ENCODE measurements at regions not wholly inside any gene's neighbourhood (a gene's known extent, or its start where the extent isn't known, plus 50 kb on each side); places are given as distances from the start of the nearest gene placed in this dataset.
A peak's percentile ranks its signal among the peaks of the same experiment; 100 is the strongest.
"Not testable (repeated sequence)": the region's sequence is repeated elsewhere in the genome, so short reads cannot be mapped to it uniquely, and the experiment has no call there.

DNA sequence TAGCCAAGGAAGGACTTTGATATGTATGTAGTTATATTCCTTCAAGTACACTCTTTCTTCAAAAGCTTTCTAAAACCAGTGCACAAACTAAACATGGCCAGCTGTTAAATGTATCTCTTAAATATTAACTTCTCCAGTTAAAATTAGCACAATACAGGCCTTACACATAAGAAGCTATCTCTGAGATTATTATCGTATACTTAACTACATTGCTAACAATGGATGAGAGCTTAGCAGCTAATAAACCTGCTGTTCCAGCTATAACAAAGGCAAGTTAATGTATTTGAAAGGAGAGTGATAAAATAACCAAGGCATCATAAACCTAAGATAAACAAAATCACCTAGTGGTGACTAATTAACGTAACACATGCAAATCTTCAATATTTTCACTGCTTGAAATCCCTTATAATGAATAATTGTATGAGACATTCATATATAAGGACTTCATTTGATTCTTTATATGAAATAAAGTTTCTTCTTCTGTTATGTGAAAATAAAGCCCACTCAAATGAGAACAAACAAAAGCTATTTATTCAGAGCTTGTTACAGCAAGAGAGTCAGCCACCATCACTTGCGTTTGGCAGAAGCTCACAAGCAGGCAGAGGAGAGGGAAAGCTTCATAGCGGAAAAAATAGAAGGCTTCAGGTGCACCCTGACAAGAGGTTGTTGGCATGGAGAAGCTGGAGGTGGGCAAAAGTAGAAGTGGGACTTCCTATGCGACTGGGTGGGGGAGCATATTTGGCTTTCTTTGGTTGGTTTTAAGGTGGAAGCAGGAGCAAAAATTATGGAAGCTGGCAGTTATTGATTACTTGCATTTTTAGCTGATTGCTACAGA lies 274.1 kb upstream of the CHRM3 start:
- DNase-seq (ENCODE audit: low read depth, low spot score): no peak

DNA sequence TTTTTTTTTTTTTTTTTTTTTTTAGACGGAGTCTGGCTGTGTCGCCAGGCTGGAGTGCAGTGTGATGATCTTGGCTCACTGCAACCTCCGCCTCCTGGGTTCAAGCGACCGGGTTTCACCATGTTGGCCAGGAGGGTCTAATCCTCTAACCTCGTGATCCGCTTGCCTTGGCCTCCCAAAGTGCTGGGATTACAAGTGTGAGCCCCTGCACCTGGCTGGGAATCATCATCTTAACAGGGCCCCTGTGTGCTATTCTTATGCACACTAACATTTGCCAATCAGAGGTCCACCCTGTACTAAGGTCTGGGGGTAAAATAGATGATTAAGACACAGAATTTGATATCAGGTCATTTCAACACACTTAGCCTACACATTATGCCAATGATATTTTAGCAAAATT lies 278.7 kb upstream of the CHRM3 start:
- DNase-seq (ENCODE audit: low read depth, low spot score): no peak

DNA sequence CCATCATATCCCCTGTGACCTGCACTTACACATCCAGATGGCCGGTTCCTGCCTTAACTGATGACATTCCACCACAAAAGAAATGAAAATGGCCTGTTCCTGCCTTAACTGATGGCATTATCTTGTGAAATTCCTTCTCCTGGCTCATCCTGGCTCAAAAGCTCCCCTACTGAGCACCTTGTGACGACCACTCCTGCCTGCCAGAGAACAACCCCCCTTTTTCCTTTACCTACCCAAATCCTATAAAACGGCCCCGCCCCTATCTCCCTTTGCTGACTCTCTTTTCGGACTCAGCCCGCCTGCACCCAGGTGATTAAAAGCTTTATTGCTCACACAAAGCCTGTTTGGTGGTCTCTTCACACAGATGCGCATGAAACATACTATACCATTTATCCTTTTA lies 279.7 kb upstream of the CHRM3 start:
- not testable (repeated sequence) for DNase-seq (ENCODE audit: low read depth, low spot score)

DNA sequence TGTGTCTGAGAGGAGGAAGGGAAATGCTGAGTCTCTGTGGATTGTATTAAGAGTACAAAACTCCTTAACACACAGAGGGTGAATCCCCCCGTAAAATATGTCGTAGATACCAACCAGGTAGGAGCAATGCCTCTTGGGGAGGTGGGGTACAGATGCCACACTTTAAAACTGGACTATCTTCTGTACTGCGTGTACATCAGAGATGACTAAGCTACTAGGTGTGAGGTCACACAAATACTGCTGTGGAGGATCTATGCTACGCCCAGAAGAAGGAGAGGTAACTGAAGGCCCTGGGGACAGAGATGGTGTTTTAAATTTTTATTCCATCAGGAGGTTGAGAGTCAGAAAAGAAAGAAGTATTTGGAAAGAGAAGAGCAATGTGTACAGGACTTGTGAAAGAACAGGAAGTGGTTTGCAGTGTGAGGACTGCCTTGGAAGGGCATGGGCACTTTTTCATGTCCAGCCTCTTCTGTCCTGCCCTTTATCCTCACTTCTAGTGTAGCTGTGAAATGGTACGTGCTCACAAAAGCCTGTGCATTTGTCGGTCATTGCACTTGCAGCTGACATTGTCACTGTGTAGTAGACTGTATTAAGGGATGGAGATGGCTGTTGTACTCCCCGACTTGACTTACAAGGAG lies 287.8 kb upstream of the CHRM3 start:
- no peak for DNase-seq (ENCODE audit: low read depth, low spot score)

DNA sequence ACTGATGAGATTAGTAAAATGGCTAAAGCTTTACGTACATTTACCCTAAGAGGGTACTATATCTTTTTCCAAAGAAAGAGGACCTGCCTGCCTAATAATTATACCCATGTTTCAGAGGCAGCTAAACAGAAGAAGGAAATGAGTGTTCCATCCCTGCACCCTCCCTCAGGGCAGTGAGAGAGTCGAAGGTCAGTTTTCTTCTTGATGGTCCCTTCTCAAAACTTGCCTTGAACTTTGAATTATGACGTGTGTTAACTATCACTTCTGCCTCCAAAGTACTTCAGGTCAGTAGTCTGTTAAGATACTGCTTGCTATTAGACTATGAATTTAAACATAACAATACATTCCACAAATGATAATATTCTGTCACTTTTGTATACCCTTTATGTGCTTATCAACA lies 294.8 kb upstream of the CHRM3 start:
- DNase-seq (ENCODE audit: low read depth, low spot score): no peak

DNA sequence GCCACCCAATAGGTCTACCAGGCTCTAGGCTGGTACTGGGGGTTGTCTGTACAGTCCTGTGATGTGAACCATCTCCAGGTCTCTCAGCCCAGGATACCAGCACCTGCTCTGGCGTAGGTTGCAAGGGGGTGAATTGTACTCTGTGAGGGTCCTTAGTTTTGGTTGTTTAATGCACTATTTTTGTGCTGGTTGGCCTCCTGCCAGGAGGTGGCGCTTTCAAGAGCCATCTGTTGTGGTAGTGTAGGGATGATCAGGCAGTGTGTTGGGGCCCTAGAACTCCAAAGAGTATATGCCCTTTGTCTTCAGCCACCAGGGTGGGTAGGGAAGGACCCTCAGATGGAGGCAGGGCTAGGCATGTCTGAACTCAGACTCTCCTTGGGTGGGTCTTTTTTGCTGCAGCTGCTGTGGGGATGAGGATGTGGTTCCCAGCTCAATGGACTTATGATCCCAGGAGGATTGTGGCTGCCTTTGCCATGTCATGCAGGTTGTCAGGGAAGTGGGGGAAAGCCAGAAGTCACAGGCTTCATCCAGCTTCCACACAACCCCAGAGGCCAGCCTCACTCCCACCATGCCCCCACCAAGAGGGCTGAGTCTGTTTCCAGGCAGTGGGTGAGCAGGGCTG lies 301.8 kb upstream of the CHRM3 start:
- DNase-seq (ENCODE audit: low read depth, low spot score): no peak

DNA sequence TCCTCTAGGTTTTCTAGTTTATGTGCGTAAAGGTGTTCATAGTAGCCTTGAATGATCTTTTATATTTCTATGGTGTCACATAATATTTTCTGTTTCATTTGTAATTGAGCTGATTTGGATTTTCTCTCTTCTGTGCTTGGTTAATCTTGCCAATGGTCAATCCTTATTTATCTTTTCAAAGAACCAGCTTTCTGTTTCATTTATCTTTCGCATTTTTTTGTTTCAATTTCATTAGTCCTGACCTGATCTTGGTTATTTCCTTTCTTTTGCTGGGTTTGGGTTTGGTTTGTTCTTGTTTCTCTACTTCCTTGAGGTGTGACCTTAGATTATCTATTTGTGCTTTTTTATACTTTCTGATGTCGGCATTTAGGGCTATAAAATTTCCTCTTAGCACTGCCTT lies 304.4 kb upstream of the CHRM3 start:
- not testable (repeated sequence) for DNase-seq (ENCODE audit: low read depth, low spot score)

DNA sequence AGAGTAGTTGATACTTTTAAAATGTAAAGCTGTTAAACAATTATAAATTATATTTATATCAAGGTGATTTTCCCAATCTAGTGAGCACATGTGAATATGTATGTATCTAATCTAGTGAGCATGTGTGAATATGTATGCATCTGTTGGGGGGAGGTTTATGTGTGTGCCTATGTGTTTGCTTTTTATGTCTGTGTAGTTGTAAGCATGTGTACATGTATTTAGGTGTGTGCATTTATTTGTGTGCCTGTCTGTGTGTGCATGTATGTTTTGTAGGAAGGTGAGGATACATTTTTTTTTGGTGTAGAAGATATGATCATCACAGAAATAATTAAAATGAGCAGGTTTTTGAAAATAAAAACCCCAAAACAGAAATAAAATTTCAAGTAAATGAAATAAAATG lies 318.9 kb upstream of the CHRM3 start:
- DNase-seq (ENCODE audit: low read depth, low spot score): no peak

DNA sequence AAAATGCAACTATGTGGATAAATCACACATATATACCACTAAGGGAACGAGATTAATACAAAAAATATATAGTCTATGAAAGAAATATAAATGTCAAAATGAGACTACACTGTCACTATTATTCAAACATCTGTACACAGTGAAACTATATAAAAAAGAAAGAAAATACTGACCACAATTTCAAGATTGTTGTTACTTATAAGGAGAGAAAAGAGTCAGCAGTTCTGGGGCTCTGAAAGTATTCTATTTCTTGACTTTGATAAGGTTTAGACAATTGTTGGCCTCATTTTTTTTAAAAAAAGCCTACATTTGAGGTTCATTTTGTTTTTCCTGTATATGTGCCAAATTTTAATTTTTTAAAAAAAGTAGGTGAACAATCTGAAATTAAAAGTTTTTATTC lies 319.3 kb upstream of the CHRM3 start:
- DNase-seq (ENCODE audit: low read depth, low spot score): no peak

DNA sequence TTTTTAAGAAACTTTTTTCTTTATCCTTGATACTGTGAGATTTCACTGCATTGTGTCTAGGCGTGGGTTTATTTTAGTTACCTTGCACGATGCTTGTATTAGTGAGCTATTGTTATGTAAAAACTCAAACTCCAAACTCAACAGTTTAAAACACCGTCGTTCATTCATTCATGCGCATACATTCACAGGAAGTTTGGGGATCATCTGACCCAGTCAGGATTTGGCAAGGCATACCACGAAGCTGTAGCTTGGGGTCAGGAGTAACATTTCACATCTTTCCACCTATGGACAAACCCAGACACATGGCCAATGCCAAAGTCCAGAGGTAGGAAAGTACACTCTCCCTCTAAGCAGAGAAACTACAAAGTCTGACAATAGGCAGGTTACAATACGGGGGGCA lies 324.6 kb upstream of the CHRM3 start:
- no peak for DNase-seq (ENCODE audit: low read depth, low spot score)

DNA sequence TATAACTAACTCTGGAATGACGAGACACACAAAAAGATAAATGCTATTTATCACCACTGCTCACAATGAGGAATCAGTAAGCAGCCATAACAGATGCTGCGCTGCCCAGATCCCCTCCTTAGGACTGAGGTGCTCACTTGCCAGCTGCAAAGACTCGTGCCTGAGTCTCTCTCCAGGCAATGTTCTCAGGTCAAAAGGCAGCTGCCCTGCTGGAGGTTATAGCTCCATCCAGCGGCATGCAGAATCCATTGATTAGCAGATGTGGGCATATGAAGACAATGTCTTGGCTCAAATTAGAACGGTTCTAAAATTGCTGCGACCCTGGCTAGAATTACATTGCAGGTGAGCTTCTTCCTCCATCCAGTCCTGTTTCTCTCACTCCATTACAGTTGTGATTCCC lies 328.2 kb upstream of the CHRM3 start:
- no peak for DNase-seq (ENCODE audit: low read depth, low spot score)

DNA sequence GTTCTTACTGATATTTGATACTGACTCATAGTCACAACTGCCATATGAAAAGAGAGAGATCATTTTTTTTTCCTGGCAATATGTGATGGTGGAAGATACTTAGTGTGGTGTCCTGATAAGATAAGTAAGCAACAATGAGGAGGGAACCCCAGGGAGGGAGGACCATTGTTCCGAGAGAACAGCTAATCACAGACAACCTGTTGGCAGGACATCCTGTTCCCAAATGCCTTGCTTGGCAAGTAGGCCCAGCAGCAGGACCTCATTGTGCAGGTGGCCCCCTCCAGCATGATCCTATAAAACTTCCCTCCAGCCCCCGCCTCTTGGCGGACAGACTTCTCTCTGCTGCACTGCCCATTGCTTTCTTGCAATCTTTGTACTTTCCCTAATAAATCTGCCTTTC lies 329.4 kb upstream of the CHRM3 start:
- DNase-seq (ENCODE audit: low read depth, low spot score): no peak

DNA sequence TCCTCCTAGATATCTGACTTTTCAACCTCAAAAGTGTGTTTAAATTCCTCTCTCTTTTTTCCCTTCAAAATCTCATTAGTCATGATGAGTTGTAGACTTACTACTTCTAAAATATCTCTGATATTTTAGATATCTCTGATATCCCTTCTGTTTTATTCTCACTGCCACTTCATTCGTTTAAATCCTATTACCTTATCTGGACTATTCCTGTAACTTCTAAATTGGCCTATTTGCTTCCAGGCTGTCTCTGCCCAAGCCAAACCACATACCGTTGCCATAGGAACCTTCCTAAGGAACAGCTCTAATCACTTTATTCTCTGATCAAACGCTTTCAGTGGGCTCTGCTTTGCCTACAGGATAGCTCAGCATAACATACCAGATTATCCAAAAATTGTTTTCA lies 333.1 kb upstream of the CHRM3 start:
- DNase-seq (ENCODE audit: low read depth, low spot score): peak; percentile 71

DNA sequence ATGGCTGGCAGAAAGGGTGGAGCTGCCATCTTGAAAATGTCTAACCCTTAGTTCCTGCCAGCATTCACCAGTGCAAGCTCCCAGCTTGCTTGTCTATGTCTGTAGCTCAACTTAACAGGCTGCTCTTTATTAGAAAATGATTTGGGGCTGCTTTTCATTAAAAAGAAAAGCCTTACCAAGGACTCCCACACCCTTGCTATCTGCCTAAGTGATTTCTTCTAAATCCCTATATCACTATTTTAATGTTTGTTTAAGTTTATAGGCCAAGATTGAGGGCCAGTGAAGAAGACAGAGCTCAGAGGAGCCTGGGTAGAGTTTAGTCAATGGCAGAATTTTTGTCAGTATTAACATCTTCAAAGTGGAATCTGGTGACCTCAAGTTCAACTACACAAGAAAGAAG lies 336.8 kb upstream of the CHRM3 start:
- no peak for DNase-seq (ENCODE audit: low read depth, low spot score)

DNA sequence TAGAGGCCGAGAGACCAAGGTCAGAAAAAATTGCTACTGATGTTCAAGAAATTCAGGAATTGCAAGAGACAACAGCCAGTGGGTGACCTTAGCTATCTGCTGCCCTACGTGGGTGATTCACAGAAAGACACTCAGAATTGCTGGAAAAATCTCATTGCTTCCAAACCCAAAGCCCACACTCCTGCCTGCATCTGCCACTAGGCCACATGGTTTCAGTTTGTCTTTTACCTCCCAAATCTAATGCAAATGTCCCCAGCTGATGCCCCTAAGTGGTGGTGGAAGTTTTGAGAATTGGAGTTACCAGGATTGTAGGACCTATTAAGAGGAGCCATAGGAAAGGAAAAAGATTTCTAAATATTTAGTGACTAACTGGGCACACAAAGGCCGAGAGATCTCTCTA lies 341.5 kb upstream of the CHRM3 start:
- DNase-seq (ENCODE audit: low read depth, low spot score): no peak

DNA sequence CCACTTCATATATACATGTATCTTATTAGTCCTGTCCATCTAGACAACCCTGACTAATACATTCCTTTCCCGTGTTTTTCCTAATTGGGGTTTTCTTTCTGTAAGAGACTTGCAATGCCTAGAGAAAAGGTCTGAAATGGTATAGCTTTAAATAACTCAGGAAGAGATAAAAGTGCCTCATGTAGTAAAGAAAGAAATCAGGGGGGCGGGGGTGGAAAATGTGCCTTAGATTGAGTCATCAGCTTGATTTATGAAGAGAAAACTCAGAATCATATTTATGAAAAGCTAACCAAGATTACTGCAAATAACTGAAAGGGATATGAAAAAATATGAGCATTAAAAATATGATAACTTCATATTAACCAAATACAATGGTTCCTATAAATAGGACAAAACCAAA lies 345.8 kb upstream of the CHRM3 start:
- no peak for DNase-seq (ENCODE audit: low read depth, low spot score)

DNA sequence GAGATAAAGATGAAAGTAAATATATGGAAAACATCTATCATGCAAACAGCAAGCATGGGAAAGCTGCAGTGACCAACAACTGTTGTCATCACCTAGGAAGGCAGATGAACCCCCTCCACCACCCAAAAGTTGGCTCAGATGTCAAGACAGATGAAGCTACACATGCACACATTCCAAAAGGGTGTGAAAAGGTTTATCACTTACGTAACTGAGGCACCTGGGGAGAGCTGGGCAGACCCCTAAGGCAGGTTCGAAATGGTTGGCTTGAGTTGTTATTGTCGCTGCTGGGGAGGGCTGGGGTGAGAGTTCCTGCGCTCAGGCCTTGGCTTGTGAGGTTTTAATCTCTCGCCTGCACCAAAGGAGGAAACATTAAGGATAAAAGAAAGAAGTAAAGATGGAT lies 355.1 kb upstream of the CHRM3 start:
- DNase-seq (ENCODE audit: low read depth, low spot score): no peak

DNA sequence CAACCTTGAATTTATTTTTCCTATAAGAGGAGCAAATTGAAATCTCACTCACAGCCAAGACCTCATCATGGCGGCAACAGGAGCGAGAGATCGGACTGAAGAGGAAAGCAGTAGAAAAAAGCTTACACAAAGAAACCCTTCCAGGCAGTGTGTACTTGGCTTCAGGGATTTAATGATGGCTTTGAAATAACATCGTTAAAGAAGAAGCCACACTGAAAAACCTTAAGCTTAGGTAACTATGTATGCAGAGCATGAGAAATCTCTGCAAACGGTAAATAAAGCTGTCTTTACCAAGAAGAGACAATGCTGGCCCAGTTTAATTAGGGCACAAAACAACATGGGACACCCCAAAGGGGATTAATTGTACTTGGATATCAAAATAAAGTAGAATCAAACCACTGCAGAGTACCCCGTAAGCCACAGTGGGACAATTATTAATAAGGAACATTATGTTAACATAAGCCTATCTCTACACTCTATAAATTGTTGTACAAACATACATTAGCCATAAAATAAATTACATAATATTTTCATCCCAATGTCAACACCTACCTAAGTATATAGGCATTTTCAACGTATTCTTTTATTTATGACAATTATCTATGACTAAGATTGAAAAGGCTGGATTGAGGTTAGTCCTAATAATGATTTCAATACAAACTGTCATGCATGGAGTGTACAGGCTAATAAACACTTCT lies 360.2 kb upstream of the CHRM3 start:
- no peak for DNase-seq (ENCODE audit: low read depth, low spot score)

DNA sequence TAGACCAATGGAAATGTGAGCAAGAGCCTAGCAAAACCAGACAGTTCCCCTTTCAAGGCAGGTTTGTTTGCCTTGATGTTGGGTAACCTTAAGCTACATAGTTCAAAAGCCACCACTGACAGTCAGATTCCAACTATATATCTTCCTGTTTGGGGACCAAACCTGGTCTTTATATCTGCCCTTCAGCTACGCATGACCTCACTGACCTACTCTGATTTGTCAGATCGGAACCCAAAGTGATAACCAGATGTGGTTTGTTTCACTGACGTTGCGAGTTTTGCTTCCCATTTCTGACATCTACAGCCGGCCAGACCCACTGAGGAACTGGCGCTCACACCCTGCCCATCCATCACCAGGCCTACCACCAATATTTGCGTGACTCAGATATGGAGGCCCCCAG lies 361.1 kb upstream of the CHRM3 start:
- no peak for DNase-seq (ENCODE audit: low read depth, low spot score)

DNA sequence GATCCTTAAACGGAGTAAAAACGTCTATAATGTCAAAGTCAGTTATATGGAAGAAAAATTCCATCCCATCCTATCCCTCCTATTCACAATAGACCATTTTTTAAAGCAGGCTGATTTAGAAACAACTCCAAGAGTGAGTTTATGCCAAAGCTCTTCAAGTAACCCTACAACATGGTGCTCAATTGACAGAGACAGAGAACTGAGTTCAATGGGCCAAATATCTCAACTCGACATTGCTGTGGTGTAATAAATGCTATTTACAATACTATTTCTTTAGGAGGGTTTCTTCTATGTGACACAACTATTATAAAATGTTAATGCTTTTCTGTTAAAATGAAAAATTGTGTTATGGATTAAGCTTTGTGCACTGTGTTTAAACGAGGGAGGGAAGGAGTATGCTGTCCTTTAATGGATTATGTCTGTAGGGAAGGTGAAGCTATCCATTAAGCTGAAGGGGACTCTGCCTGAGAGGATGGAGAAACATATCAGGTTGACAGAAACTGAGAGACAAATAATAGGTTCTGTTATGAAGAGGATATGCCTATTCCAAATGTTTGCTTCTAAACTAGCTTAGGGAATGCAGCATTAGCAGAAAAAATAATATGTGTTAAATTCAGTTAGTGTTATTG lies 362.5 kb upstream of the CHRM3 start:
- DNase-seq (ENCODE audit: low read depth, low spot score): no peak

DNA sequence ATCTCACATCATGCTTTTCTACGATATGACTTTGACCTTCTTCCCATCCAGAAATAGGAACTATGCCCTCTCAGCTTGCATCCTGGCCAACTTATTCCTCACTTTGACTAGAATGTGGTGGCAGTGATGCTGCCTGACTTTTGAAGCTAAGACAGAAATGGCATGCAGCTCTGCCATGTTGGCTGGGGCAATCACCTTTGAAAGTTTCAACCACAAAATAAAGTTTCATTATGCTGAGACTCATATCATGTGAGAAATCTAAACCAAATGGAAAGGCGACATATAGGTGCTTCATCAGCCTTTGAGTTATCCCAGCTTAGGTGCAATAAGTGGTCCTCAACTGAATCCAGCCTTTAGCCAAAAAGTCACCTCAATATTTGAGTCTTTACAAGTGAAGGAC lies 370.0 kb upstream of the CHRM3 start:
- DNase-seq (ENCODE audit: low read depth, low spot score): no peak

DNA sequence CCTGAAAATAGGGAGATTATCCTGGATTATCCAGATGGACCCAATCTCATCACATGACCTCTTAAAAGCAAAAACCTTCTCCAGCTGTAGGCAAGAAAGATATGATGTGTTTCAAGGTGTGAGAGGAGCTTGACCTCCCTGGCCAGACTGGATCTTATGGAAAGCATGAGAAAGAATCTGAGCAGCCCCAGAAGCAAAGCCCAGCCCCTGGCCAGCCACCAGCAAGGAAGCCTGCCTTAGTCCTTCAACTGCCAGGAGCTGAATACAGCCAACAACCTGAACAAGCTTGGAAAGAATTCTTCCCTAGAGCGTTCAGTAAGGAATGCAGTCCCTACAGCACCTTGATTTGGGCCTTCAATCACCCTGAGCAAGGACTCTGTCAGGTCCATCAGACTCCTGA lies 375.0 kb upstream of the CHRM3 start:
- DNase-seq (ENCODE audit: low read depth, low spot score): no peak
